ENCODE measurements at regions not wholly inside any gene's neighbourhood (a gene's known extent, or its start where the extent isn't known, plus 50 kb on each side); places are given as distances from the start of the nearest gene placed in this dataset.

GRCh38 chr1:194469282-194469681, 1282.9 kb upstream of the B3GALT2 start:
- Histone ChIP-seq H3K27ac (ENCODE audit: low read depth, low read length) (no peak overlapping the region), H4K20me1 (ENCODE audit: insufficient read depth, low read length) (no peaks in the 10 kb centered on the region), H3K4me1 (ENCODE audit: insufficient read depth, low read length) (no peaks in the 10 kb centered on the region), H3K4me2 (ENCODE audit: insufficient read depth, low read length) (no peak overlapping the region), H3K79me2 (ENCODE audit: insufficient read depth, low read length) (no peaks in the 10 kb centered on the region), H3K4me3 (ENCODE audit: insufficient read depth, low read length) (no peak overlapping the region), H2AFZ (ENCODE audit: low read length) (no peak overlapping the region), H3K9me3 (ENCODE audit: low read depth, low read length) (peaks cover 4% of the 10 kb centered on the region), H3K27me3 (ENCODE audit: insufficient read depth, low read length) (no peaks in the 10 kb centered on the region), H3K36me3 (ENCODE audit: insufficient read depth, low read length) (no peaks in the 10 kb centered on the region)
- DNase-seq (ENCODE audit: insufficient read length, low spot score, missing footprints), result no peak
- TF ChIP-seq CTCF (IDR thresholded peaks at IDR 0.05; ENCODE audit: extremely low read depth, low read depth, low read length), result no peak

- H4K20me1 ChIP-seq (ENCODE audit: insufficient read depth, low read length), result no peaks in the 10 kb centered on the region
- no peak for DNase-seq (ENCODE audit: insufficient read length, low spot score, missing footprints)
- no peaks in the 10 kb centered on the region for H3K27me3 ChIP-seq (ENCODE audit: insufficient read depth, low read length)
- H2AFZ ChIP-seq (ENCODE audit: low read length), result no peak overlapping the region
- no peak overlapping the region for H3K4me2 ChIP-seq (ENCODE audit: insufficient read depth, low read length)
- no peak overlapping the region for H3K27ac ChIP-seq (ENCODE audit: low read depth, low read length)
- TF ChIP-seq CTCF (IDR thresholded peaks at IDR 0.05; ENCODE audit: extremely low read depth, low read depth, low read length), result no peak
- no peaks in the 10 kb centered on the region for H3K4me1 ChIP-seq (ENCODE audit: insufficient read depth, low read length)
- H3K9me3 ChIP-seq (ENCODE audit: low read depth, low read length), result peaks cover 2% of the 10 kb centered on the region
- H3K79me2 ChIP-seq (ENCODE audit: insufficient read depth, low read length), result no peaks in the 10 kb centered on the region
- no peaks in the 10 kb centered on the region for H3K36me3 ChIP-seq (ENCODE audit: insufficient read depth, low read length)
- H3K4me3 ChIP-seq (ENCODE audit: insufficient read depth, low read length), result no peak overlapping the region
These were observed 1280.3 kb upstream of the B3GALT2 start for GRCh38 chr1:194466706-194467105.

- H4K20me1 ChIP-seq (ENCODE audit: insufficient read depth, low read length), result no peaks in the 10 kb centered on the region
- no peak overlapping the region for H3K27ac ChIP-seq (ENCODE audit: low read depth, low read length)
- no peaks in the 10 kb centered on the region for H3K36me3 ChIP-seq (ENCODE audit: insufficient read depth, low read length)
- no peak for DNase-seq (ENCODE audit: insufficient read length, low spot score, missing footprints)
- no peaks in the 10 kb centered on the region for H3K9me3 ChIP-seq (ENCODE audit: low read depth, low read length)
- no peaks in the 10 kb centered on the region for H3K27me3 ChIP-seq (ENCODE audit: insufficient read depth, low read length)
- no peak overlapping the region for H3K4me3 ChIP-seq (ENCODE audit: insufficient read depth, low read length)
- no peak overlapping the region for H2AFZ ChIP-seq (ENCODE audit: low read length)
- TF ChIP-seq CTCF (IDR thresholded peaks at IDR 0.05; ENCODE audit: extremely low read depth, low read depth, low read length), result no peak
- H3K4me1 ChIP-seq (ENCODE audit: insufficient read depth, low read length), result no peaks in the 10 kb centered on the region
- no peak overlapping the region for H3K4me2 ChIP-seq (ENCODE audit: insufficient read depth, low read length)
- H3K79me2 ChIP-seq (ENCODE audit: insufficient read depth, low read length), result no peaks in the 10 kb centered on the region
These were observed 1261.2 kb upstream of the B3GALT2 start for GRCh38 chr1:194447636-194448035.

- Histone ChIP-seq H3K4me3 (ENCODE audit: insufficient read depth, low read length) (no peak overlapping the region), H3K27me3 (ENCODE audit: insufficient read depth, low read length) (no peaks in the 10 kb centered on the region), H3K79me2 (ENCODE audit: insufficient read depth, low read length) (no peaks in the 10 kb centered on the region), H2AFZ (ENCODE audit: low read length) (no peak overlapping the region), H3K27ac (ENCODE audit: low read depth, low read length) (no peak overlapping the region), H3K36me3 (ENCODE audit: insufficient read depth, low read length) (no peaks in the 10 kb centered on the region), H3K9me3 (ENCODE audit: low read depth, low read length) (no peaks in the 10 kb centered on the region), H3K4me1 (ENCODE audit: insufficient read depth, low read length) (no peaks in the 10 kb centered on the region), H4K20me1 (ENCODE audit: insufficient read depth, low read length) (no peaks in the 10 kb centered on the region), H3K4me2 (ENCODE audit: insufficient read depth, low read length) (no peak overlapping the region)
- DNase-seq (ENCODE audit: insufficient read length, low spot score, missing footprints), result no peak
- no peak for TF ChIP-seq CTCF (IDR thresholded peaks at IDR 0.05; ENCODE audit: extremely low read depth, low read depth, low read length)
These were observed 1258.8 kb upstream of the B3GALT2 start for GRCh38 chr1:194445244-194445643.

All from osteoblast (primary cell).